ENCODE measurements at regions not wholly inside any gene's neighbourhood (a gene's known extent, or its start where the extent isn't known, plus 50 kb on each side); places are given as distances from the start of the nearest gene placed in this dataset.

- intact Hi-C loops (cut with DNase I; ENCODE audit: low total_unique reads) = no loop called here
- WGBS, 2 donors = 78 to 80% methylated on average over 5 of the region's 5 CpGs
- no peak for DNase-seq (ENCODE audit: low spot score in 2 of 2)
- H3K4me3 ChIP-seq (ENCODE audit: low read depth, poor library complexity, severe bottlenecking) = no peak overlapping the region
- TF ChIP-seq POLR2A (IDR thresholded peaks at IDR 0.05) = no peak
- TF ChIP-seq CTCF (IDR thresholded peaks at IDR 0.05) = no peak
Observed at GRCh38 chr20:24317224-24317623, 152.2 kb upstream of the SYNDIG1 start.

- TF ChIP-seq CTCF (IDR thresholded peaks at IDR 0.05) = no peak
- TF ChIP-seq POLR2A (IDR thresholded peaks at IDR 0.05) = no peak
- intact Hi-C loops (cut with DNase I; ENCODE audit: low total_unique reads) = no loop called here
- DNase-seq (ENCODE audit: low spot score in 2 of 2) = no peak
- WGBS, 2 donors = 63 to 67% methylated on average over 2 of the region's 2 CpGs
- no peak overlapping the region for H3K4me3 ChIP-seq (ENCODE audit: low read depth, poor library complexity, severe bottlenecking)
Observed at GRCh38 chr20:24316731-24317130, 152.7 kb upstream of the SYNDIG1 start.

DNA sequence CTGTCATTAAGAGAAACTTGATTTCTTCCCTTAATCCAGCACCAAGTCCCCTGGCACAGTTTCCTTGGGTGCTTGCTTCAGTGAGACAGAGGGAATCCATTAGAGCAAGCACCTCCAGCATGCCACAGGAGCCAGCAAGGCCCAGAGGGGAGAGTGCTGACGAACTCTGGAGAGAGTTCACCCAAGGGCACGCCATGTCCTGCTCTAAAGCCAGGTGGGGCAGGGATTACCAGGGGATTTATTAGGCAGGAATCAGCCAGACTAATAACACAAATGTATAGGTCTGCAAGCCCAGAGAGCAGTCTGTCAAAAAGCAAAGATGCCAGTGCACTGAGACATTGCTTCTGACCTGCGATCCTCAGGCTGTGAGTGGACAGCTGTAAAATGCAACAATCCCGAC is 155.4 kb upstream of the SYNDIG1 start:
- no peak overlapping the region for H3K4me3 ChIP-seq (ENCODE audit: low read depth, poor library complexity, severe bottlenecking)
- WGBS, 2 donors = 57 to 71% methylated on average over 4 of the region's 4 CpGs
- intact Hi-C loops (cut with DNase I; ENCODE audit: low total_unique reads) = no loop called here
- no peak for DNase-seq (ENCODE audit: low spot score in 2 of 2)
- no peak for TF ChIP-seq POLR2A (IDR thresholded peaks at IDR 0.05)
- no peak for TF ChIP-seq CTCF (IDR thresholded peaks at IDR 0.05)

GRCh38 chr20:24309596-24309995 is 159.8 kb upstream of the SYNDIG1 start:
- no peak for TF ChIP-seq CTCF (IDR thresholded peaks at IDR 0.05)
- no peak for DNase-seq (ENCODE audit: low spot score in 2 of 2)
- WGBS, 2 donors = 33 to 41% methylated on average over 2 of the region's 2 CpGs
- intact Hi-C loops (cut with DNase I; ENCODE audit: low total_unique reads) = no loop called here
- H3K4me3 ChIP-seq (ENCODE audit: low read depth, poor library complexity, severe bottlenecking) = no peak overlapping the region

DNA sequence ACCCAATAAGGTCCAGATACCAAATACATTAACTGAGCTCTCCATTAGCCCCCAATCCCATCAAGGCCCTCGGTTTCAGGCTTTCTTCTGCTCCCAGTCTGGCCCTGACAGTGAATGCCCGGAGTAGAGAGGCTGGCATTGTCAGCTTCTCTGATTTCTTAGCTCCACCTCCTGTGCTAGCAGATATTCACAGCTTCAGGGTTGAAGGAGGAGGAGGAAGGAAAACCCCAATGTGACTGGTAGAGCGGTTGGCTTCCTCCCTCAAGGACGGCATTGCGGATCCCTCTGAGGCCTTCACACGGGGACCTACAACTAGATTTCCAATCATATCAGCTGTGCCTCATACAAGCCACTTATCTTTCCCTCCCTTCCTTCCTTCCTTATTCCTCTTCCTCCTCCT is 164.1 kb upstream of the SYNDIG1 start:
- intact Hi-C loops (cut with DNase I; ENCODE audit: low total_unique reads) = no loop called here
- WGBS, 2 donors = 58 to 72% methylated on average over 6 of the region's 6 CpGs
- DNase-seq (ENCODE audit: low spot score in 2 of 2) = no peak
- TF ChIP-seq CTCF (IDR thresholded peaks at IDR 0.05) (no peak), POLR2A (IDR thresholded peaks at IDR 0.05) (no peak)
- H3K4me3 ChIP-seq (ENCODE audit: low read depth, poor library complexity, severe bottlenecking) = no peak overlapping the region

- no peak overlapping the region for H3K4me3 ChIP-seq (ENCODE audit: low read depth, poor library complexity, severe bottlenecking)
- no peak for TF ChIP-seq CTCF (IDR thresholded peaks at IDR 0.05)
- 86 to 89% methylated on average over 2 of the region's 2 CpGs for WGBS, 2 donors
- intact Hi-C loops (cut with DNase I; ENCODE audit: low total_unique reads) = no loop called here
- no peak for DNase-seq (ENCODE audit: low spot score in 2 of 2)
Observed at GRCh38 chr20:24304291-24304690, 165.1 kb upstream of the SYNDIG1 start.
